DMS79 treated with DMSO at 0.1 percent for 48 hours (cell line): ENCODE measurements at regions not wholly inside any gene's neighbourhood (a gene's known extent, or its start where the extent isn't known, plus 50 kb on each side); places are given as distances from the start of the nearest gene placed in this dataset.

Experiments
- DNase-seq: peaks from one replicate; lab custom pipeline; 2025; lab: John Stamatoyannopoulos, UW

- no peak for DNase-seq
Measured at GRCh38 chr7:22586786-22587140, 86.8 kb upstream of the STEAP1B start.

- no peak for DNase-seq
Measured at GRCh38 chr7:22586101-22586785, 86.3 kb upstream of the STEAP1B start.

GRCh38 chr7:22584179-22584578 lies 84.2 kb upstream of the STEAP1B start:
- no peak for DNase-seq

GRCh38 chr7:22582863-22583622 lies 83.1 kb upstream of the STEAP1B start:
- no peak for DNase-seq

- no peak for DNase-seq
Measured at GRCh38 chr7:22581099-22581498, 81.1 kb upstream of the STEAP1B start.

- no peak for DNase-seq
Measured at GRCh38 chr7:22579961-22580360, 80.0 kb upstream of the STEAP1B start.

- DNase-seq: no peak
Measured at GRCh38 chr7:22578007-22578733, 78.2 kb upstream of the STEAP1B start.

GRCh38 chr7:22577470-22578001 lies 77.5 kb upstream of the STEAP1B start:
- DNase-seq: no peak

GRCh38 chr7:22576612-22577469 lies 76.9 kb upstream of the STEAP1B start:
- no peak for DNase-seq

GRCh38 chr7:22574754-22575520 lies 74.9 kb upstream of the STEAP1B start:
- no peak for DNase-seq

- DNase-seq: no peak
Measured at GRCh38 chr7:22572937-22573336, 72.9 kb upstream of the STEAP1B start.

- DNase-seq: no peak
Measured at GRCh38 chr7:22572292-22572691, 72.3 kb upstream of the STEAP1B start.

GRCh38 chr7:22571766-22572165 lies 71.8 kb upstream of the STEAP1B start:
- no peak for DNase-seq

- no peak for DNase-seq
Measured at GRCh38 chr7:22569586-22570321, 69.8 kb upstream of the STEAP1B start.

GRCh38 chr7:22566592-22566991 lies 66.6 kb upstream of the STEAP1B start:
- no peak for DNase-seq

- no peak for DNase-seq
Measured at GRCh38 chr7:22566176-22566575, 66.2 kb upstream of the STEAP1B start.

GRCh38 chr7:22565315-22565811 lies 65.4 kb upstream of the STEAP1B start:
- DNase-seq: no peak

GRCh38 chr7:22564511-22565045 lies 64.6 kb upstream of the STEAP1B start:
- DNase-seq: no peak

- DNase-seq: no peak
Measured at GRCh38 chr7:22563621-22564241, 63.7 kb upstream of the STEAP1B start.
